NCI-H526 (cell line): ENCODE measurements at regions not wholly inside any gene's neighbourhood (a gene's known extent, or its start where the extent isn't known, plus 50 kb on each side); places are given as distances from the start of the nearest gene placed in this dataset.

Experiments used
- DNase-seq, 2 experiments: peaks; one replicate each; lab custom pipeline; 2025; lab: John Stamatoyannopoulos, UW

DNA sequence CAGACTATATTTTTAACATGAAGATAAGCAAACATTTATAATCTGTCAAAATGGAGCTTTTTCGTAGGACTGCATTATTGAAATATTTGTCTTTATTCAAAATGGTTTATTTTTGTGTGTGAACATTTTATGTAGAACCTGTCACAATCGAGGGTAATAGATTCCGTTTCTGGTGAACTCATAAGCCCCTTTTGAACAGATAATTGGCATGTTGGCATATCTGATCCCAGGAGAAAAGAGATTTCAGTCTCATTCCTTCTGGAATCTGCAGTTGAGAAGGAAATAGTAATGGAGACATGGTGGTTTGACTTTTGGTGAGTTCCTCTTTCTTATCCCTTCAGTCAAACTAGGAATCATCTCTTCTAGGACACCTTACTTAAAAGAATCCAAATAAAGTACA lies 427.9 kb upstream of the B3GALT2 start:
- no peak for DNase-seq

DNA sequence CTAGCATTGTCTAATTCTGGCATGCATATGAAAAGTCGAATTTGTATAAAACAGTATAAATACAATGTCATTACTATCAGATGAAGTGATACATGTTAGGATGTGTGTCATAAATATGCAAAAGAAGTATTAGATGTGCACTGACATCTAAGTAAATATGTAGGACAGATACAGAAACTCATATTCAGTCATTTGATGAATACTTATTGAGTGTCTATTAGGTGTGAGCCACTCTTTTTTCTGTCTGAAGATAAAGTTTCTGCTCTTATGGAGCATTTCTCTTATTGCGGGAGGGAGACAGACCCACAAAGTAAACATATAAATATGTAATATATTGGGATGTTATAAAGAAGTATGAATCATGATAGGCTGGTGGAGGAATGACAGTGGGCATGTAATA lies 426.6 kb upstream of the B3GALT2 start:
- DNase-seq: no peak

DNA sequence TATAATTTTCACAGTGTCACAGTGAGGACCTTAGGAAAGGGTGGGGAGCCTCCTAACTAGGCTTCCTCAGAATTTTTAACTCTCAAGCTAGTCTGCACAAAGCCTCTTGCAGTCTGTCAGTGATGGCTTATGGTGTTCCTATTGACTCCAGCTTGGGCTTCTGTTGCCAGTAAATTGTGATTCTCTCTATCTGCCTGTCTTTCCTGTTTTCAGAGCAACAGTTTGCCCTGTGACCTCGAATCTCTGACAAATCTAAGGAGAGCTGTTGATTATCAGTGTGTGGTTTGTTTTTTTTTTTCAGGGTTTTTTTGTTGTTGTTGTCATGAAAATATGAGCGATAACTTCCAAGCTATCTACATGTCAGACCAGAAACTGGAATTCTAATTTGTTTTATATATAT lies 423.2 kb upstream of the B3GALT2 start:
- DNase-seq: no peak

DNA sequence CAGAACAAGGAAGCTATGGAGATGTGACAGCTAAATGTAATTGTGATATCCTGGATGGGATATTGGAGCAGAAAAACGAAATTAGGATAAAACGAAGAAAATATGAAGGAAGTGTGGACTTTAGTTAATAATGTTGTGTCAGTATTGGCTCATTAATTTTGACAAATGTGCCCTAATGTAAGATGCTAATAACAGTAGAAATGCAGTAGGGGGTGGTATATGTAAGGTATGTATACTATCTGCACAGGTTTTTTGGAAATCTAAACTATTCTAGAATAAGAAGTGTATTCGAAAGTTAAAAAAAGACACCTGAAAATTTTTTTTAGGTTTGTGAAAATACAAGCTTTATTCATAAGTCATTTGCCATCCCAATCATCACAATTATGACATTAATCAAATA lies 421.4 kb upstream of the B3GALT2 start:
- DNase-seq: no peak

GRCh38 chr1:193606035-193606434 lies 419.6 kb upstream of the B3GALT2 start:
- DNase-seq: peak; percentile 45 to 54

- no peak for DNase-seq
Observed at GRCh38 chr1:193602705-193603104, 416.3 kb upstream of the B3GALT2 start.

DNA sequence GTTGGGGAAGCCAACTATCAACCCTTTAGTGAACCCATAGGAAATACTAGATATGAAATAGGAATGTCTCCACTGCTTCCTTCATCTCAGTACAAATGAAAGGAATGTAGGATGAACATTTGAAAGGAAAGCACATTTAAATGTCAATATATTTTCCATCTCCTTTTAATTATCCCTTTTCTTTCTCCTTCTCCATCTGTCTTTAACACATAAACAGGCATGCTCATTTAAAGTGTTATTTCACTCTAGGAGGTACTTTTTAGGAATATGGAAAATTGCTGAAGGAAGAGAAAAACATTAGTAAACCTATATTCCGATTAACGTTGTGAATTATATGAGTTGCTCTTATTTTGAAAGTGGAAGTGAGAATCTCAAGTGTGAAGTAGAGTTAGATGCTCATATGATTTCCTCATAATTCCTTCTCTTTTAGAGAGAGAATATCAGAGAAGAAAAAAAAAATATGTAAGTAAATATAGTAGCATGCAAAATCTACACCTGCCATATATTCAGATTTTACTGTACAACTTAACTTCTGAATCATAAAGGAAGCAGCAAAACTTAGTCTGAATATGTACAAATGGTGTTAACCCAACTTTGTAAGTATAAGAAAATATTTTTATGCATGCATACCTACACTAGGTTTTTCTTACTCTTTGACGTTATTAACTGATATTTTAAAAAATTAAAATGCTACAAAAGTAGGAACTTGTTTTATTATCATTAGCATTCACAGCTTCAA lies 406.9 kb upstream of the B3GALT2 start:
- DNase-seq: no peak

DNA sequence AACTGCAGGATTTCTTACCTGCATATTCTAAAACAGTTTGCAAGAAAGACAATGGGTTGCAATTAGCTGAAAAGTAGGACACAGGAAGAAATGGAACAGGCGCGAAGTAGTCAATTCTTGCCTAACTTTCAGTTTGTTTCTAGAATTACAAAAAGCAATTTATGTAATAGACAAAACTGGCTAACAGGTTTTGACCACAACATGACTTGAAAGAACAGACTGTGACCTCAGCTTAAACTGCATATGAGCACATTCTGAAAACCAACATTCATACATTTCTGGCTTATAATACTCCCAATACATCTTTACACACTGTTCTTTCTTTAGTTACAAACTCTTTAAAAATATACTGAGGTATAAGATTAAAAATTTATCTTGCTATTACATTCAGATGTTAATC lies 405.9 kb upstream of the B3GALT2 start:
- DNase-seq: no peak

DNA sequence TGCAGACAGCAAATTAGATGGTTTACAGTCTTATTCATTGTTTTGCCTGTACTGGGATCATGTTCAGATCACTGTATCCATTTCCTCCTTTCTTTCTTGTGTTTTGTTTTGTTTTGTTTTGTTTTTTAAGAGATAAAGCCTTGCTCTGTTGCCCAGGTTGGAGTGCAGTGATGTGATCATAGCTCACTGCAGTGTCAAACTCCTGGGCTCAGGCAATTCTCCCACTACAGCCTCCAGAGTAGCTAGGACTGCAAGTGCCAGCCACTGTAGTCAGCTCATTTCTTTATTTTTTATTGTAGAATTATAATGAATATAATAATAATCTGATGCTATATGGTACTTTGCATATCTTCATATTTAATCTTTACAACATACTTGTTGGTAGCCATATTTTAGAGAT lies 403.7 kb upstream of the B3GALT2 start:
- DNase-seq: no peak

DNA sequence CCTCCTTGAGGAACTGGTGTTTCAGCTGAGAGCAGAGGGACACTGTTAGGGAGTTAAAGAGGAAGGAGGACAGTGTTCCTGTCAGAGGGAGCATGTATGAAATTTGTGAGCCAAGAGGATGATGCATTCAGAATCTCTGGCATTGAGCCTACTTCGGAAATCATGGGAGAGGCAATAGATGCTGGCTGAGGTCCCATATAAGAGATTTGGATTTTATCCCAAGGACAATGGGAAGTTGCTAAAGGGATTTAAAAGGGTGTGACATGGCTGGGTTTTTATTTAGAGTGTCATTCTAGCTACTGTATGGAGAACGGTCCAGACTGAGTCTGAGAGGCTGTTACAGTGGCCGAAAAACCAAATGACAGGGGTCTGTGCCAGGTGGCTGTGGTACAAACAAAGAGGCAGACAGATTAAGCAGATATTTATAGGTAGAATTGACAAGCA lies 403.2 kb upstream of the B3GALT2 start:
- DNase-seq: no peak

DNA sequence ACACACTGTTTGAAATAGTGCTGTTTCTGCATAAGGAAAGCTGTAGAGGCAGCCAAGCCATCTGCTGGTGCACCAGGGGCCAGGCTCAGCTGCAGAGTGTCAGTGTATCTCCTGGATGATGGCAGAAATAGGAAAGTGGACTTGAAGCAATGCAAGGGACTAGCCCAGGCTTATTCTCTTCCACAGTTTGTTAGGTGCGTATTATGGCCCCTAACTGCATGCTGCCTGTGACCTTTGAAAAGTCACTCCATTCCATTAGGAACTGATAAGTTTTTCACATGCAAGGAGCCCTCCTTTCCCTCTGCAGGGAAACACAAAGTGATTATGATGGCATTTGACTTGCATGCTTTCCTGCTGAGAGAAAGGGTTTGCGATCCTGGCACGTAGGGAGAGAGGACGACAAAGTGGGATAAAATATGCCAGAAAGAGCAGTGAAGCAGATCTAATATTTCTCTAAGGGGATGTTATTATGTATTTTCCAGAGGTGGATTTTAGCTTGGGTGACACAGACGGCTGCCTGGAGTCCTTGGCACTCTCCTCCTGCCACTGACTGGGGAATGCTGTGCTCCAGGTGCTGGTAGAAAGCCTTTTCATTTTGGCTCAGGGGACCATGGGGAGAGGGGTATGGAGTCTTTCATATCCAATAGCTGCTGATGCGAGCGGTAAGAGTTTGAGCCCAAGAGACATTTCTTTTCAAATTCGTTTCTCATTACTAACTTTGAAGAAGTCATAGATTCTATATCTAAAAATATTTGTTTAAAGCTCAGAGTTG lies 402.1 kb upstream of the B3GALT2 start:
- DNase-seq: no peak

- no peak for DNase-seq
Observed at GRCh38 chr1:193584731-193585239, 398.4 kb upstream of the B3GALT2 start.

GRCh38 chr1:193581341-193581740 lies 394.9 kb upstream of the B3GALT2 start:
- DNase-seq: no peak

DNA sequence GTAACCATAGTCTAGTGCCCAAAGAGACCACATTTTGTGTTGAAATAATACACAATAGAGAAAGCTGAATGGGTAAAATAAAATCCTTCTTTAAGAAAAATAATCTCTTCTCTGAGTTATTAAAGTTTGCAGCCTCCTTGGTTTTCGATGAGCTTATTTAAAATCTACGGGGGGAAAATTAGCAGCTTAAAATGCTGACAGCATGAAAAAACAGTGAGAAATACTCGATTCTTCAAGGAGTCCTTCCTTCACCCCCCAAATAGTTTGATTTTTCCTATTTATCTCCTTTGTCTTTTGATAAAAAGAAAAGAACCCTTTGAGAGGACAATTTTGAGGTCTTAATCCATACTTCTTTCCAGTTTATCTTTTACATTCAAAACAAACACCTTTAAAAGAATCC lies 394.0 kb upstream of the B3GALT2 start:
- DNase-seq: no peak

GRCh38 chr1:193579323-193579722 lies 392.9 kb upstream of the B3GALT2 start:
- DNase-seq: no peak

GRCh38 chr1:193574913-193575312 lies 388.5 kb upstream of the B3GALT2 start:
- no peak for DNase-seq

GRCh38 chr1:193569983-193570269 lies 383.5 kb upstream of the B3GALT2 start:
- DNase-seq: no peak

DNA sequence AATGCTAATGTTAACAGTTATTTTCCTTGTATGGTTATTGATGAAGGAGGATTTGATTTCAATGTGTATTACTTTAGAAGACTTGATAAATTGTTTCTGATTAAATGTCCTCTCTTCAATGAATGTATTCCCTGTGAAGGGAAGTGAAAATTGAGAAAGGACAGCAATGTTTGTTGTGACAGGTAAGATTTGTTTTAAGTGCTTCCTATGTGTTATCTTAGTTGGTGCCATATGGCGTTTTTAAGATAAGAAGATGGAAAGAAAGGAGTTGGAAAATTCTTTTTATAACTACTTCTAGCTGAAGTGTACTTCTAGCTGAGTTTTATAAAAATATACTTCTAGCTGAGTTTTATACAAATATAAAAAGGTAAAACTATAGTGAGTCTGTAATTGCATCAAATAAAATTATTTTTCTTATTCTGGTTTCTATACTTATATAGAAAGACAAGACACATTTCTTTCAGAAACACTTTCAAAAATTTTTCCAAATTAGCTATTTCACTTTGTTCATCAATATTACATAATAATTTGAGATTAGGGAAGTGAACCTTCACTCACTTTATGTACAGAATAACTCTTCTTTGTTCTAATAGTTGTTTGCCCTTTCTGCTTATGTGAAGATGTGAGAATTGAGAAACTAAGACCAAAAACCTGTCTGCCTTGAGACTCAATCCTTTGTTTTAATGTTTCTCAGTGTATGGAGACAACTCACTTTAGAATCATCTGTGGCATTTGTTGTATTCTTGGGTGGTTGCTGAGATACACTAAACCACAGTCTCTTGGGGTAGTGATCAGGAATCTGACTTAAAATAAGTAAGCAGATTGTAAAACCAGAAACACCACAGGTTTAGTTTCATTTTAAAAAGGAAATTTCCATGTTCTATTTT lies 382.9 kb upstream of the B3GALT2 start:
- DNase-seq: no peak

GRCh38 chr1:193568512-193568911 lies 382.1 kb upstream of the B3GALT2 start:
- DNase-seq: no peak

DNA sequence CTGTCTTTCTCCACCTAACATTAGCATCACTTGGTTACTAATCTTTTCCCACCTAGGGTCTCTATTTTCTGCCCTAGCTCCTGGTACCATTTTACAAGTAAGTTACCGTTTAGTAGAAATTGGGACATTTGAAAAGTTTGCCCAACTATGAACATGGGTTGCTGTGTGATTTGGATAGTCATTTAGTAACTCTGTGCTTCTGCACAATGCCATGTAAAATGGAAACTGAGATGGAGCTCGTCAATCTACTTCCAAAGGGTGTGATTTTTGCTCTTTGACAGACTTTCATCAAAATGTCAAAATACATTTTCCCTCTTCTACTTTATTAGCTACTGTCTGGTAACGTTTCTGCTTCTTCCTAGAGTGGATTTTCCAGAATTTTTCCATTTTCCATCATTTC lies 381.5 kb upstream of the B3GALT2 start:
- no peak for DNase-seq

- DNase-seq: no peak
Observed at GRCh38 chr1:193566735-193567134, 380.3 kb upstream of the B3GALT2 start.

DNA sequence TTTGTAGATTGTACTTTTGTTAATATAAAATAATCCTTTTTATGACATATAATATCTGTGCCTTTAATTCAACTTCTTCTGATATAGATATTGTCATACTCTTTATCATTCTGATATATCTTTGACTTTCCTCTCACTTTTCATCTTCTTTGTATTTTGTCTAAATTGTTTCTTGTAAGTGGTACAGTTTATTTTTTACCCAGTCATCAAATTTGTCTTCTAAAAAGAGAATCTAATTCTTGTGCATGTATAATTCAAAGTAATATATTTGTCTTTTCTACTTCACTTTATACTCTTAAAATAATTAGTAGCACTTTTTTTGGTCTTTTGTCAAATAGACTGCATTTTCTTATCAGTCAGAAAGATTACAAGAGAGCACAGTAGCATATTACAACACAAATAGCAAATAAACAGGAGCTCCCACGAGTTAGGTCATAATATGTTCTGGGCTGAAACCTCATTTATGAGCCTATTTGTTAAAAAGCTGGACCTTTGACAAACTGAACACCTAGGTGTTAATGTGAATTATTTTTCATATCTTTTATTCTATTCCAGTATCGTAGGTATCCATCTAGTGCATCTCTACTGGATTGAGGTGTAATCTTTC lies 379.7 kb upstream of the B3GALT2 start:
- no peak for DNase-seq
